ENCODE measurements at regions not wholly inside any gene's neighbourhood (a gene's known extent, or its start where the extent isn't known, plus 50 kb on each side); places are given as distances from the start of the nearest gene placed in this dataset.
A peak's percentile ranks its signal among the peaks of the same experiment; 100 is the strongest.

- DNase-seq (ENCODE audit: low spot score): no peak
Measured at GRCh38 chr3:152054315-152054714, 180.9 kb downstream of the SUCNR1 start.

GRCh38 chr3:152056073-152056472 lies 182.6 kb downstream of the SUCNR1 start:
- DNase-seq (ENCODE audit: low spot score): no peak

- no peak for DNase-seq (ENCODE audit: low spot score)
Measured at GRCh38 chr3:152056481-152056880, 183.0 kb downstream of the SUCNR1 start.

- DNase-seq (ENCODE audit: low spot score): no peak
Measured at GRCh38 chr3:152056987-152057386, 183.5 kb downstream of the SUCNR1 start.

- DNase-seq (ENCODE audit: low spot score): no peak
Measured at GRCh38 chr3:152058856-152059255, 185.4 kb downstream of the SUCNR1 start.

GRCh38 chr3:152060701-152061100 lies 187.3 kb downstream of the SUCNR1 start:
- DNase-seq (ENCODE audit: low spot score): no peak

GRCh38 chr3:152061296-152061695 lies 187.9 kb downstream of the SUCNR1 start:
- DNase-seq (ENCODE audit: low spot score): no peak

- DNase-seq (ENCODE audit: low spot score): no peak
Measured at GRCh38 chr3:152069871-152070270, 196.4 kb downstream of the SUCNR1 start.

GRCh38 chr3:152071315-152071714 lies 197.4 kb upstream of the MBNL1 start:
- DNase-seq (ENCODE audit: low spot score): no peak

GRCh38 chr3:152071924-152072323 lies 196.8 kb upstream of the MBNL1 start:
- peak; percentile 64 for DNase-seq (ENCODE audit: low spot score)

GRCh38 chr3:152073267-152073666 lies 195.5 kb upstream of the MBNL1 start:
- peak; percentile 45 for DNase-seq (ENCODE audit: low spot score)

GRCh38 chr3:152076148-152076547 lies 192.6 kb upstream of the MBNL1 start:
- no peak for DNase-seq (ENCODE audit: low spot score)

GRCh38 chr3:152079980-152080379 lies 188.7 kb upstream of the MBNL1 start:
- DNase-seq (ENCODE audit: low spot score): no peak

GRCh38 chr3:152083135-152083534 lies 185.6 kb upstream of the MBNL1 start:
- DNase-seq (ENCODE audit: low spot score): no peak

GRCh38 chr3:152084441-152085158 lies 184.1 kb upstream of the MBNL1 start:
- DNase-seq (ENCODE audit: low spot score): no peak

GRCh38 chr3:152087153-152087552 lies 181.6 kb upstream of the MBNL1 start:
- no peak for DNase-seq (ENCODE audit: low spot score)

- no peak for DNase-seq (ENCODE audit: low spot score)
Measured at GRCh38 chr3:152089528-152089927, 179.2 kb upstream of the MBNL1 start.

- no peak for DNase-seq (ENCODE audit: low spot score)
Measured at GRCh38 chr3:152091725-152092124, 177.0 kb upstream of the MBNL1 start.

- DNase-seq (ENCODE audit: low spot score): no peak
Measured at GRCh38 chr3:152093901-152094300, 174.8 kb upstream of the MBNL1 start.

- no peak for DNase-seq (ENCODE audit: low spot score)
Measured at GRCh38 chr3:152094406-152094805, 174.3 kb upstream of the MBNL1 start.

GRCh38 chr3:152095472-152095871 lies 173.3 kb upstream of the MBNL1 start:
- no peak for DNase-seq (ENCODE audit: low spot score)

- no peak for DNase-seq (ENCODE audit: low spot score)
Measured at GRCh38 chr3:152096280-152096906, 172.3 kb upstream of the MBNL1 start.

GRCh38 chr3:152097120-152097519 lies 171.6 kb upstream of the MBNL1 start:
- DNase-seq (ENCODE audit: low spot score): no peak

GRCh38 chr3:152097770-152098169 lies 171.0 kb upstream of the MBNL1 start:
- DNase-seq (ENCODE audit: low spot score): no peak
